ENCODE measurements at regions not wholly inside any gene's neighbourhood (a gene's known extent, or its start where the extent isn't known, plus 50 kb on each side); places are given as distances from the start of the nearest gene placed in this dataset.

DNA sequence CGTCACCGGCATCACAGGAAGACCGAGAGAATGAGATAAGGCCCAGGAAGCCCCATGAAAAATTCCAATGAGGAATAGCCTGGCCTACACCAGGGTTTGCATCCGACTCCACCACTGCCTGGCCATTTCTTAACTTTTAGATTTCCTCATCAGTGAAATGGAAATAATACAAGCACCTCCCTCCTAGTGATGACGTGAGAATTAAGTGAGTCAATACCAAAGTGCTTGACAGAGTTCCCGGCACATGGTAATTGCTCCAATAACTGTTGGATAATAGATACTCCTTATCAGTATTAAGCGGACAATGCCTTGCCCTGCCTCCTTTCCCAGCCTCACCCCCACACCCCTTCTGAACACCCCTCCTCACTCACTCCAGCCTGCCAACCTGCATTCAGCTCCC lies 105.4 kb downstream of the TLE3 start:
- H2AFZ ChIP-seq = no peak overlapping the region
- no peak overlapping the region for H3K4me3 ChIP-seq (ENCODE audit: low read depth, low read length)
- H3K9ac ChIP-seq = no peak overlapping the region
- no peaks in the 10 kb centered on the region for H3K79me2 ChIP-seq
- H3K4me1 ChIP-seq = no peaks in the 10 kb centered on the region
- TF ChIP-seq, protein P1, sequence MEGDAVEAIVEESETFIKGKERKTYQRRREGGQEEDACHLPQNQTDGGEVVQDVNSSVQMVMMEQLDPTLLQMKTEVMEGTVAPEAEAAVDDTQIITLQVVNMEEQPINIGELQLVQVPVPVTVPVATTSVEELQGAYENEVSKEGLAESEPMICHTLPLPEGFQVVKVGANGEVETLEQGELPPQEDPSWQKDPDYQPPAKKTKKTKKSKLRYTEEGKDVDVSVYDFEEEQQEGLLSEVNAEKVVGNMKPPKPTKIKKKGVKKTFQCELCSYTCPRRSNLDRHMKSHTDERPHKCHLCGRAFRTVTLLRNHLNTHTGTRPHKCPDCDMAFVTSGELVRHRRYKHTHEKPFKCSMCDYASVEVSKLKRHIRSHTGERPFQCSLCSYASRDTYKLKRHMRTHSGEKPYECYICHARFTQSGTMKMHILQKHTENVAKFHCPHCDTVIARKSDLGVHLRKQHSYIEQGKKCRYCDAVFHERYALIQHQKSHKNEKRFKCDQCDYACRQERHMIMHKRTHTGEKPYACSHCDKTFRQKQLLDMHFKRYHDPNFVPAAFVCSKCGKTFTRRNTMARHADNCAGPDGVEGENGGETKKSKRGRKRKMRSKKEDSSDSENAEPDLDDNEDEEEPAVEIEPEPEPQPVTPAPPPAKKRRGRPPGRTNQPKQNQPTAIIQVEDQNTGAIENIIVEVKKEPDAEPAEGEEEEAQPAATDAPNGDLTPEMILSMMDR (IDR thresholded peaks at IDR 0.05) = no peak
- H3K36me3 ChIP-seq (ENCODE audit: control insufficient read depth, insufficient read depth, low read length) = no peaks in the 10 kb centered on the region
- no peaks in the 10 kb centered on the region for H3K27me3 ChIP-seq (ENCODE audit: control insufficient read depth, insufficient read depth, low read length)
- H3K4me2 ChIP-seq (ENCODE audit: low read length) = no peak overlapping the region
- H3K9me3 ChIP-seq (ENCODE audit: control insufficient read depth, low read length) = no peaks in the 10 kb centered on the region
- no peak overlapping the region for H3K27ac ChIP-seq

DNA sequence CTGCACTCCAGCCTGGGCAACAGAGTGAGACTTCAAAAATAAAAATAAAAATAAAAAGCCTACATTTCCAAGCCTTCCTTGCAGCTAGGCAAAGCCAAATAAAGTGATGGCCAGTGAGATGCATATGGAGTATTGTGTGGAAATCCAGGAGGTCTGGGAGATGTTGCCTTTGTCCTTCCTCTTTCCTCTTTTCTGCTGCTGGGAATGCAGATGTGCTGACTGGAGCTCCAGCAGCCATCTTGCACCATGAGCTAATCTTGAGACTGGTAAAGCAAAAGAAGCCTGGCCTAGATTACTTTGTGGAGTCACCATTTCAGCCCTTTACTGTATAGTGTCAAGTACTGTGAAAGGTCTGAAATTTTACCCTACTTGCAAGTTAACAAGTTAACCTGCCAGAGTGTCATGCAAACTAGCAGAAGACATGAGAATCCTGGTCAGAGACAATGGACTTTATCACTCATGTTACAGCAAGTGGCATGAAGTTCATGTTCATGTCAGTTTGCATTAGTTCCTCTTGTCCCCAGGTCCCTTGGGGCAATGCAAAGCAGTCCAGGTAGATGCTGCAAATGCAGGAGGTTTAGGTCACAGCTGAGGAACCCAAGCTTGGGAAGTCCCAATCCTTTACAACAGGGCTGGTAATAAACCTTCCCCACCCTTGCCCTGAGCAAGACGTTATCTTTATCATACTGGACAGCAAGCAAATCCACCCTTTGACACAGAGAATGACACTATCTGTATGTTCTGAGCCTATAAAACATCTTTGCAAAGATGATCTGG lies 103.1 kb downstream of the TLE3 start:
- H3K4me3 ChIP-seq (ENCODE audit: low read depth, low read length) = no peak overlapping the region
- H3K4me1 ChIP-seq = no peaks in the 10 kb centered on the region
- no peaks in the 10 kb centered on the region for H3K79me2 ChIP-seq
- H3K4me2 ChIP-seq (ENCODE audit: low read length) = no peak overlapping the region
- H3K9ac ChIP-seq = no peak overlapping the region
- TF ChIP-seq, protein P1 (IDR thresholded peaks at IDR 0.05) = no peak
- H3K36me3 ChIP-seq (ENCODE audit: control insufficient read depth, insufficient read depth, low read length) = no peaks in the 10 kb centered on the region
- H3K27ac ChIP-seq = no peak overlapping the region
- no peaks in the 10 kb centered on the region for H3K27me3 ChIP-seq (ENCODE audit: control insufficient read depth, insufficient read depth, low read length)
- no peak overlapping the region for H2AFZ ChIP-seq
- H3K9me3 ChIP-seq (ENCODE audit: control insufficient read depth, low read length) = no peaks in the 10 kb centered on the region

DNA sequence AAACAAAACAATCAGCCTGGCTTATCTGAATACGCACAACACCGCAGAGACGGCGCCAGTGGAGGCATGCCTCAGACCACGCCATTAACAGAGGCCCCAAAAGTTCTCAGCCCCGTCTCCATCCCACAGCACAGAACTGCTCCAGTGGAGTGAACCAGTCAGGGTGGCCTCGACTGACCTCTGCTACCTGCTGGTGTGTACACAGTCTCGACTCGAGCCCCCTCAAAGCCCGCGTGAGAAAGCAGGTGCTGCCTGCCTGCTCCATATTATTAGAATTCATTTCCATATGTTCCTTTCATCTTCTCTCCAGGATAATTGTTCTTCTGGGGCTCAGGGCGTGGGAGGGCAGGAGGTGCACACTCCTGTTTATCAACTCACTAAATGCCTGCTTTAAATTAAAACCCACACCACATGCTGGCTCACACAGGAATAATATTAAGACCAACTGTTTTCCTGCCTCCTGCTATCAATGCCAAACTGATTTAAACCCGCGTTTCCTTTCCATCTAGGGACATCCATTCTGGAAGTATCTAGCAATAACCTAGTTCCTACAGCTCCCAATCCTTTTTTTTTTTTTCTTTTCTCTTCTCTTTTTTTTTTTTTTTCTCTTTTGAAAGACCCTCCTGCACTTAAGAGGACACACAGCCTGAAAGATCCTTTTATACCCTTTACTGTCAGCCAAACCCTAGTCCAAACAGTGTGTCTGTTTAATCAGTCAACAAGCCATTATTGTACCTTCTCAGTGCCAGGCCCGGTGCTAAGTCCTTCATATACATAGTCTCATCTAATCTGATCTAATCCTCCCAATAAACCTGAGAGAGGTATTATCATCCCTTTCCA lies 101.2 kb downstream of the TLE3 start:
- no peaks in the 10 kb centered on the region for H3K36me3 ChIP-seq (ENCODE audit: control insufficient read depth, insufficient read depth, low read length)
- H3K79me2 ChIP-seq = no peaks in the 10 kb centered on the region
- no peaks in the 10 kb centered on the region for H3K9me3 ChIP-seq (ENCODE audit: control insufficient read depth, low read length)
- no peak overlapping the region for H3K9ac ChIP-seq
- H3K4me1 ChIP-seq = no peaks in the 10 kb centered on the region
- H3K4me2 ChIP-seq (ENCODE audit: low read length) = no peak overlapping the region
- H3K27ac ChIP-seq = no peak overlapping the region
- no peak overlapping the region for H2AFZ ChIP-seq
- H3K4me3 ChIP-seq (ENCODE audit: low read depth, low read length) = no peak overlapping the region
- TF ChIP-seq, protein P1 (IDR thresholded peaks at IDR 0.05) = no peak
- no peaks in the 10 kb centered on the region for H3K27me3 ChIP-seq (ENCODE audit: control insufficient read depth, insufficient read depth, low read length)

DNA sequence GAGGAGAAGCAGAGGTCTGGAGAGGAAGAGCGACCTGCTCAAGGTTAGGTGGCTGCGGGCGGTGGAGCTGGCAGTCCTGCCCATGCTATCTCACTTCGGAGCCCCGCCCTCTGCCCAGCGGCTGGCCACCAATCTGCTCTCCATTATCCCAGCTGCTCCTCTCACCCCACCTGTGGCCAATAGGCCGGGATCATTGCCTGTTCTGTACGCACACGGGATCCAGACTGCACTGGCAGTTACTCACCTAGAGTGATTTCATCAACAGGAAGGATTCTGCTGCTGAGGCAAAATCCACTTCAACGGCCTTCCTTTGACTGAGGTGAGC lies 100.6 kb downstream of the TLE3 start:
- Histone ChIP-seq H3K4me3 (ENCODE audit: low read depth, low read length) (no peak overlapping the region), H3K4me2 (ENCODE audit: low read length) (no peak overlapping the region), H3K36me3 (ENCODE audit: control insufficient read depth, insufficient read depth, low read length) (no peaks in the 10 kb centered on the region), H3K4me1 (no peaks in the 10 kb centered on the region), H2AFZ (no peak overlapping the region), H3K79me2 (no peaks in the 10 kb centered on the region), H3K27me3 (ENCODE audit: control insufficient read depth, insufficient read depth, low read length) (no peaks in the 10 kb centered on the region), H3K9ac (no peak overlapping the region), H3K9me3 (ENCODE audit: control insufficient read depth, low read length) (no peaks in the 10 kb centered on the region), H3K27ac (no peak overlapping the region)
- TF ChIP-seq, protein P1 (IDR thresholded peaks at IDR 0.05) = no peak
